Stimulated activated CD4-positive, alpha-beta T cell treated with anti-CD3 and anti-CD28 coated beads, Interleukin-1b, Interleukin-23, amount 100 ng/mL, for 1 hour (primary cell): ENCODE measurements at regions not wholly inside any gene's neighbourhood (a gene's known extent, or its start where the extent isn't known, plus 50 kb on each side); places are given as distances from the start of the nearest gene placed in this dataset.

Experiments used
- DNase-seq, 2 donors: peaks; one replicate each; pipeline ENCODE4 v3.0.0-alpha.2; 2020; ENCODE audit warnings: low read depth in 2 of 2

- DNase-seq = no peak
These were observed 383.2 kb downstream of the SOCS6 start for GRCh38 chr18:70671889-70672565.

GRCh38 chr18:70666936-70667335 is 378.1 kb downstream of the SOCS6 start:
- no peak for DNase-seq

DNA sequence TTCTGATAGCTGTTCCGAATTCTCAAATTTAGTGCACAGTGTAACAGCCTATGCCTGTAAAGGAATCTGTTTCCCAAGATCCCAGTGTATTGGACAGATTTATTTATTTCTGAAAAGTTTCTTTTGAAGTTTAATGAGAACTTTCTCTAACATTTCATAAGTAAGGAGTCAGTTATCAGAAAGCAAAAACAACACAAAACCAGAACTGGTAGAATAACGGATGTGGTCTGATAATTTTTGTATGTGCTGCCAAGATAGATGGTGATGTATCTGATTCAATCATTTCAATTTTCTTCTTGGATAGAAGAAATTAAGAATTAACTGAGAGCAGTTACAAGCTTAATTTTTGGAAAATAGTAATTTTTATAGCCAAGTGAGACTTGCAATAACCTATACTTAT is 374.3 kb downstream of the SOCS6 start:
- DNase-seq = no peak

- no peak for DNase-seq
These were observed 373.7 kb downstream of the SOCS6 start for GRCh38 chr18:70662588-70662987.

DNA sequence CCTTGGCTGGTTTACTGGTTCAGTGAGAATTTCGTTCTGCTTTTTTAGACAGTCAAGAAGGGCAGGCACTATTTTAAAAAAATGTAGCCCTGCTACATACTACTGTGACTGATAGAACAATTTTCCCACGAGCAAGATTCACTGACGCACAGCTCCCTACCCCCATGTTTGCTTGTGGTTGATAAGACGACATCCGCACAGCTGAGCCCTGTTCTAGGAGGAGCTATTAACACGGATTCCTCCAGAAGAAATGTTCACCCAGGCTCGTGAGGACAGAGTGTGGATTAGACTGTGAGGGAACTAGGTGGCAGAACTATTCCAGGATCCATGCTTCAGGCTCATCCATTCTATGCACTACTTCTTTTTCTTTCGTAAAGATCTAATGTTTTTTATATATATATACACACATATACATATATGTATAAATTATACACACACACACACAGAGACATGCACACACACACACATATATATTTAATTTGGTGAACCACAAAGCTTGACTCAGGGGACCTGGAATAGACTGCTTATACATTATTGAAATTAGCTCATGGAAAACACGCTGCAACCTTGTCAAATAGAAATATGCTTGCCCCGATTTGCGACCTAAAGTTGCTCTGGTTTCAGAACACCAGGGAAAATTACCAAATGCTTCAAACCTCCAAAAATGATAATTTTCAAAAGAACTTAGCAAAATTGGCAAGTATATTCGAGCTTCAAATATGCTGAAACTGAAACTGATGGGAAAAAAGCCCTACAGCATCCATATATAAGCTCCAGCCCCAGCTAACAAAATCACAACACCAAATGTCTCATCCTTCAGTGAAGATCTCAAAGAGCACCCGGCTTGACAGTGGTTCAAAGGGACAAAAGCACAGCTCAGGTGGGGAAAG is 370.4 kb downstream of the SOCS6 start:
- peak in 1 of 2 donors; percentile 10 for DNase-seq

GRCh38 chr18:70653671-70654070 is 364.8 kb downstream of the SOCS6 start:
- no peak for DNase-seq

DNA sequence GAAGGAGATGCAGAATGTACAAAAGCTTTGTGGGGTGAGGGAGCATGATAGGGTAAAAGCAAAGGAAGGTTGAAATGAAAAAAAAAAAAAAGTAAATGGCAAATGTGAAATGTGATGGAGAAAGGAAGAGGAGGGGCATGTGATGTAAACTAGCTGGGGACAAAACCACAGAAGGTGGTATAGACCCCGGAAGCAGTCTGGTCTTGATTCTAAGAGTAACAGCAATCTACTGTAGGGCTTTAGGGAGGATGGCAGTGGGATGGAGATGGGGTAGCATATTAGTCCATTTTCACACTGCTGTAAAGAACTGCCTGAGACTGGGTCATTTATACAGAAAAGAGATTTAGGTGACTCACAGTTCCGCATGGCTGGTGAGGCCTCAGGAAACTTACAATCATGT is 362.0 kb downstream of the SOCS6 start:
- no peak for DNase-seq

DNA sequence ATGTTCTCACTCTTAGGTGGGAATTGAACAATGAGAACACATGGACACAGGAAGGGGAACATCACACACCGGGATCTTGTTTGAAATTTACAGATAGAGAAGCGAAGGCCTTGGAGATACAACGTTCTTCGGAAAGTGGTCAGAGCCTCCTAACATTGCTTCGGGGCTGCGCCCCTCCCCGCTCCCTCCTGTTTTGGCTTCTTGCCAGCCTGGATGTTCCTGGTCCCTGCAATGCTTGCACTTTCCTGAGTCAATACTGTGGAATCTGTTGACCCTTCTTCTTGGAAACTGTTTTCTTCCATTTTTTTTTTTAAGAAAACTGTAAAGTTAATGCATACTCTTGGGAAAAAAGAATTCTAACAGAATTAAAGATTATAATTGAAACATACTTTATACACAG is 360.8 kb downstream of the SOCS6 start:
- no peak for DNase-seq

GRCh38 chr18:70645971-70646370 is 357.1 kb downstream of the SOCS6 start:
- no peak for DNase-seq

- no peak for DNase-seq
These were observed 355.0 kb downstream of the SOCS6 start for GRCh38 chr18:70643812-70644211.

DNA sequence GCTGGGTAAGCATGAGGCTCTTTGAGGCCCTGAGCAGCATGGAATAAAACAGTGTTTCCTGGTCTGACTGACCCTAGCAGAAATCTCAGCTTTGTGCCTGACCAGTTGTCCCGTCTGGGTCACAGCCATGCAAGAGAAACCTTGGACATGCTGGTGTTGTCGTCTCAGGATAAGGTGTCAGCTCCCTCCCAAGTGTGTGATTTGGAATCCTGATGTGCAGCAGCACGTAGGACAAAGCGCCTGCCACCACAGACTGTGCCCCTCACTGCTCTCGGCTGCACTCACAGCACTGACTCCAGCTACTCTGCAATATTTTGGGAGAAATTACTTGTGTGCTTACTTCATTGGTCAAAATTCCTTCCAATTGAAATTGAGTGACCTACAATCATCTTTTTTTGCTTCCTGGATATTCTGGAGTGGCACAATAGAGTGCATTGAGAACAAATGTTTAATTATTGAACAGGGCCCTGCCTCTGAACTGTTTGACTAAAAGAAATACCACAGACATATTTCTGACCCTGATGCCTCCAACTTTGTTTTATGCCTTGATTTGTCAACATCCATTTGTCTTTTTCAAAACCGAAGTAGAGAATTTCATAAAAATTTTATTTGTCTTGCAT is 352.4 kb downstream of the SOCS6 start:
- no peak for DNase-seq

DNA sequence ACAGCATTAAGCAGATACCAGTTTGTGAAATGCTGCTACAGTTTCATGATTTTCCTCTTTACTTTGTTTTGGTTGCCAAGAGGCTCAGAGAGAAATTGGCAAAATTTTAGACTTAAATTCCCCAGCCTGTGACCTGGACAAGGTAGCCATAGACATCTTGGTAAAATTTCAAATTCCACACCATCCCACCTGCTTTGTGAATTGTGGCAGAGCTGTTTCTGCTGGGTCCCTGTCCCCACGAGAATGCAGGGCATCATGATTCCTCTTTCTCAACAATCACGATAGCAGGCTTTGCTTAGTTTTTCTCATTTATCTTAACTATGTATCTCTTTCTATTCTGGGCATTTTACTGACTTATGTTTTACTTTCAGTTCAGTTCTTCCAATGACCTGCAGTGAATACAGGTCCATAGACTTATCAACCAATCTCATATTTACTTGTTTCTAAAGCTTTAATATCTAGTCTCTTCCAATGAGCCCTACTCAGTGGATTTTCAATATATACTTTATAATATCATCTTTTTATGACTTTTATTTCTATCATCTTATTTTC is 351.6 kb downstream of the SOCS6 start:
- DNase-seq = no peak

DNA sequence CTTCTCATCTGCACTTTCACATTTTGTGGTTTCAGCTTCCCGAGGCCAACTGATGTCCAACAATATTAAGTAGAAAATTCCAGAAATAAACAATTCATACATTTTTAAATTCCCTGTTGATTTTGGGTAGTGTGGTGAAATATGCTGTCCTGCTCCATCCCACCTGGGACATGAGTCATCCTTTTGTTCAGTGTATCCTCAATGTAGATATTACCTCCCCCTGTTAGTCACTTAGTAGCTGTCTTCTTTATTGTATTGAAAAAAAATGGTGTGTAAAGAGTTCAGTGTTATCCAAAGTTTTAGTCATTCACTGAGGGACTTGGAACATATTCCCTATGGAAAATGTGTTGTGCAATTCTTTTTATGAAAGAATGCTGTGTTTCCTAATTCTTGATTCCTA is 348.1 kb downstream of the SOCS6 start:
- no peak for DNase-seq

DNA sequence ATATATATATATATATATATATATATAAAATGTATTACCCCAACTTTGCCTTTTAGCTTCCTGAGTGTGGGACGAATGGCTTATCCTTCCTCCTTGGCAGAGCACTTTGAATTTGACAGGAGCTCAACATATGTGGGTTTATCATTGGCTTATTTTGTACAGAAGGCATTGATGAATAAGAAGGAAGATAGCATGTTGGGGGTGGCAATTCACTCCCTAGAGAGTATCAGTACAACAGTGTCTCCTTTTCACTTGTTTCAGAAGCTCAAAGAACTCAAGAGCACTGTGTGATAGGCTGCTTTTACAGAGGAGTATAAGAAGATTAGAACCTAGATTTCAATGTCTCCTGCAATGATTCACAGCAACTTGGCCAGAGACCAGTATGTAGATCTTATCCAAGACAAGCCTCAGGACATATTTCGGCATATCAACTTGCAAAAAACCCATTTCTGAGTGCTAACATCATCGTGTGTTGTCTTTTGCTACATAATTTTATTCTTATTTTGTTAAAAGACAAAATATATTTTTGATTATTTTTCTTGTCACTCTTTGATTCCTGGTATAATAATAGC is 345.8 kb downstream of the SOCS6 start:
- no peak for DNase-seq

GRCh38 chr18:70627182-70627802 is 338.4 kb downstream of the SOCS6 start:
- DNase-seq = no peak

- DNase-seq = no peak
These were observed 334.0 kb downstream of the SOCS6 start for GRCh38 chr18:70622622-70623419.

DNA sequence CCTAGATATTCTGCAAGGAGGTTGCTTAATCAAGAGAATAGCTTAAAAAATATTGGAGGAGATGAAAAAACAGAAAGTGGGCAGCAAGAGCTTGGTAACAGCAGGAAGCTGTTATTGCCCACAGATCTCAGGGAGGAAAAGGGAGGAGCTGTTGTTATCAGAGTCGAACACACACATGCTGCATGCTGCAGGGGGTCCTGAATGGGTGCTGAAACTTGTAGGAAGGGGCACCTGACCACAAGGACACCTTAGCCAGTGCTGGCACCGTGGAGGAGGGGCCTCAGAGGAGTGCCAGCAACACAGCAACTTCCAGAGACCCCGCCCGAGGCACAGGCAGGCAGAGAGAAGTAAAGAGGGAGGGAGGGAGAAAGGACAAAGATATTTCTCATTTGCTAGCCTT is 332.9 kb downstream of the SOCS6 start:
- no peak for DNase-seq

- DNase-seq = no peak
These were observed 332.2 kb downstream of the SOCS6 start for GRCh38 chr18:70620837-70621612.

- DNase-seq = no peak
These were observed 328.3 kb downstream of the SOCS6 start for GRCh38 chr18:70617020-70617763.
